NCI-H2227 (cell line): ENCODE measurements at regions not wholly inside any gene's neighbourhood (a gene's known extent, or its start where the extent isn't known, plus 50 kb on each side); places are given as distances from the start of the nearest gene placed in this dataset.
"Not testable (repeated sequence)": the region's sequence is repeated elsewhere in the genome, so short reads cannot be mapped to it uniquely, and the experiment has no call there.

Experiments used
- DNase-seq: peaks from one replicate; lab custom pipeline; 2025; ENCODE audit not compliant: unreplicated experiment; lab: John Stamatoyannopoulos, UW

- DNase-seq, result no peak
Measured at GRCh38 chr5:63011158-63011557, 432.5 kb downstream of the LRRC70 start.

GRCh38 chr5:63008195-63008594, 429.6 kb downstream of the LRRC70 start:
- no peak for DNase-seq

- DNase-seq, result not testable (repeated sequence)
Measured at GRCh38 chr5:62994842-62995241, 416.2 kb downstream of the LRRC70 start.

GRCh38 chr5:62985749-62986148, 407.1 kb downstream of the LRRC70 start:
- DNase-seq, result no peak

- no peak for DNase-seq
Measured at GRCh38 chr5:62982348-62982747, 403.7 kb downstream of the LRRC70 start.

GRCh38 chr5:62980884-62981283, 402.3 kb downstream of the LRRC70 start:
- no peak for DNase-seq

GRCh38 chr5:62979472-62979871, 400.9 kb downstream of the LRRC70 start:
- no peak for DNase-seq

GRCh38 chr5:62977661-62978060, 399.0 kb downstream of the LRRC70 start:
- no peak for DNase-seq

- DNase-seq, result no peak
Measured at GRCh38 chr5:62974623-62975022, 396.0 kb downstream of the LRRC70 start.

- DNase-seq, result no peak
Measured at GRCh38 chr5:62969409-62970120, 390.9 kb downstream of the LRRC70 start.

GRCh38 chr5:62964428-62964827, 385.8 kb downstream of the LRRC70 start:
- no peak for DNase-seq

- no peak for DNase-seq
Measured at GRCh38 chr5:62960781-62961180, 382.2 kb downstream of the LRRC70 start.

- no peak for DNase-seq
Measured at GRCh38 chr5:62956597-62956996, 378.0 kb downstream of the LRRC70 start.

- no peak for DNase-seq
Measured at GRCh38 chr5:62954578-62954977, 376.0 kb downstream of the LRRC70 start.

GRCh38 chr5:62948301-62948700, 369.7 kb downstream of the LRRC70 start:
- DNase-seq, result no peak

GRCh38 chr5:62942384-62942783, 363.8 kb downstream of the LRRC70 start:
- DNase-seq, result no peak

GRCh38 chr5:62938927-62939326, 360.3 kb downstream of the LRRC70 start:
- DNase-seq, result no peak

GRCh38 chr5:62937661-62938558, 359.3 kb downstream of the LRRC70 start:
- no peak for DNase-seq

- no peak for DNase-seq
Measured at GRCh38 chr5:62935660-62936059, 357.0 kb downstream of the LRRC70 start.

GRCh38 chr5:62934319-62934718, 355.7 kb downstream of the LRRC70 start:
- no peak for DNase-seq

GRCh38 chr5:62933261-62933660, 354.6 kb downstream of the LRRC70 start:
- DNase-seq, result no peak
